ENCODE measurements at regions not wholly inside any gene's neighbourhood (a gene's known extent, or its start where the extent isn't known, plus 50 kb on each side); places are given as distances from the start of the nearest gene placed in this dataset.

GRCh38 chr2:54373855-54374254, 82.3 kb upstream of the SPTBN1 start (continued):
- TF ChIP-seq, protein P1, sequence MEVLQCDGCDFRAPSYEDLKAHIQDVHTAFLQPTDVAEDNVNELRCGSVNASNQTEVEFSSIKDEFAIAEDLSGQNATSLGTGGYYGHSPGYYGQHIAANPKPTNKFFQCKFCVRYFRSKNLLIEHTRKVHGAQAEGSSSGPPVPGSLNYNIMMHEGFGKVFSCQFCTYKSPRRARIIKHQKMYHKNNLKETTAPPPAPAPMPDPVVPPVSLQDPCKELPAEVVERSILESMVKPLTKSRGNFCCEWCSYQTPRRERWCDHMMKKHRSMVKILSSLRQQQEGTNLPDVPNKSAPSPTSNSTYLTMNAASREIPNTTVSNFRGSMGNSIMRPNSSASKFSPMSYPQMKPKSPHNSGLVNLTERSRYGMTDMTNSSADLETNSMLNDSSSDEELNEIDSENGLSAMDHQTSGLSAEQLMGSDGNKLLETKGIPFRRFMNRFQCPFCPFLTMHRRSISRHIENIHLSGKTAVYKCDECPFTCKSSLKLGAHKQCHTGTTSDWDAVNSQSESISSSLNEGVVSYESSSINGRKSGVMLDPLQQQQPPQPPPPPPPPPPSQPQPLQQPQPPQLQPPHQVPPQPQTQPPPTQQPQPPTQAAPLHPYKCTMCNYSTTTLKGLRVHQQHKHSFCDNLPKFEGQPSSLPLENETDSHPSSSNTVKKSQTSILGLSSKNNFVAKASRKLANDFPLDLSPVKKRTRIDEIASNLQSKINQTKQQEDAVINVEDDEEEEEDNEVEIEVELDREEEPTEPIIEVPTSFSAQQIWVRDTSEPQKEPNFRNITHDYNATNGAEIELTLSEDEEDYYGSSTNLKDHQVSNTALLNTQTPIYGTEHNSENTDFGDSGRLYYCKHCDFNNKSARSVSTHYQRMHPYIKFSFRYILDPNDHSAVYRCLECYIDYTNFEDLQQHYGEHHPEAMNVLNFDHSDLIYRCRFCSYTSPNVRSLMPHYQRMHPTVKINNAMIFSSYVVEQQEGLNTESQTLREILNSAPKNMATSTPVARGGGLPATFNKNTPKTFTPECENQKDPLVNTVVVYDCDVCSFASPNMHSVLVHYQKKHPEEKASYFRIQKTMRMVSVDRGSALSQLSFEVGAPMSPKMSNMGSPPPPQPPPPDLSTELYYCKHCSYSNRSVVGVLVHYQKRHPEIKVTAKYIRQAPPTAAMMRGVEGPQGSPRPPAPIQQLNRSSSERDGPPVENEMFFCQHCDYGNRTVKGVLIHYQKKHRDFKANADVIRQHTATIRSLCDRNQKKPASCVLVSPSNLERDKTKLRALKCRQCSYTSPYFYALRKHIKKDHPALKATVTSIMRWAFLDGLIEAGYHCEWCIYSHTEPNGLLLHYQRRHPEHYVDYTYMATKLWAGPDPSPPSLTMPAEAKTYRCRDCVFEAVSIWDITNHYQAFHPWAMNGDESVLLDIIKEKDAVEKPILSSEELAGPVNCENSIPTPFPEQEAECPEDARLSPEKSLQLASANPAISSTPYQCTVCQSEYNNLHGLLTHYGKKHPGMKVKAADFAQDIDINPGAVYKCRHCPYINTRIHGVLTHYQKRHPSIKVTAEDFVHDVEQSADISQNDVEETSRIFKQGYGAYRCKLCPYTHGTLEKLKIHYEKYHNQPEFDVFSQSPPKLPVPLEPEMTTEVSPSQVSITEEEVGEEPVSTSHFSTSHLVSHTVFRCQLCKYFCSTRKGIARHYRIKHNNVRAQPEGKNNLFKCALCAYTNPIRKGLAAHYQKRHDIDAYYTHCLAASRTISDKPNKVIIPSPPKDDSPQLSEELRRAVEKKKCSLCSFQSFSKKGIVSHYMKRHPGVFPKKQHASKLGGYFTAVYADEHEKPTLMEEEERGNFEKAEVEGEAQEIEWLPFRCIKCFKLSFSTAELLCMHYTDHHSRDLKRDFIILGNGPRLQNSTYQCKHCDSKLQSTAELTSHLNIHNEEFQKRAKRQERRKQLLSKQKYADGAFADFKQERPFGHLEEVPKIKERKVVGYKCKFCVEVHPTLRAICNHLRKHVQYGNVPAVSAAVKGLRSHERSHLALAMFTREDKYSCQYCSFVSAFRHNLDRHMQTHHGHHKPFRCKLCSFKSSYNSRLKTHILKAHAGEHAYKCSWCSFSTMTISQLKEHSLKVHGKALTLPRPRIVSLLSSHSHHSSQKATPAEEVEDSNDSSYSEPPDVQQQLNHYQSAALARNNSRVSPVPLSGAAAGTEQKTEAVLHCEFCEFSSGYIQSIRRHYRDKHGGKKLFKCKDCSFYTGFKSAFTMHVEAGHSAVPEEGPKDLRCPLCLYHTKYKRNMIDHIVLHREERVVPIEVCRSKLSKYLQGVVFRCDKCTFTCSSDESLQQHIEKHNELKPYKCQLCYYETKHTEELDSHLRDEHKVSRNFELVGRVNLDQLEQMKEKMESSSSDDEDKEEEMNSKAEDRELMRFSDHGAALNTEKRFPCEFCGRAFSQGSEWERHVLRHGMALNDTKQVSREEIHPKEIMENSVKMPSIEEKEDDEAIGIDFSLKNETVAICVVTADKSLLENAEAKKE (CRISPR knock-in tag; IDR thresholded peaks at IDR 0.05) = no peak
- no peak for TF ChIP-seq STAT1 (IDR thresholded peaks at IDR 0.05; ENCODE audit: unreplicated experiment)
- TF ChIP-seq, protein P2, sequence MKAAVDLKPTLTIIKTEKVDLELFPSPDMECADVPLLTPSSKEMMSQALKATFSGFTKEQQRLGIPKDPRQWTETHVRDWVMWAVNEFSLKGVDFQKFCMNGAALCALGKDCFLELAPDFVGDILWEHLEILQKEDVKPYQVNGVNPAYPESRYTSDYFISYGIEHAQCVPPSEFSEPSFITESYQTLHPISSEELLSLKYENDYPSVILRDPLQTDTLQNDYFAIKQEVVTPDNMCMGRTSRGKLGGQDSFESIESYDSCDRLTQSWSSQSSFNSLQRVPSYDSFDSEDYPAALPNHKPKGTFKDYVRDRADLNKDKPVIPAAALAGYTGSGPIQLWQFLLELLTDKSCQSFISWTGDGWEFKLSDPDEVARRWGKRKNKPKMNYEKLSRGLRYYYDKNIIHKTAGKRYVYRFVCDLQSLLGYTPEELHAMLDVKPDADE (IDR thresholded peaks at IDR 0.05) = no peak
- TF ChIP-seq ZNF114 (CRISPR knock-in tag; IDR thresholded peaks at IDR 0.05) = no peak
- TF ChIP-seq, protein P3, sequence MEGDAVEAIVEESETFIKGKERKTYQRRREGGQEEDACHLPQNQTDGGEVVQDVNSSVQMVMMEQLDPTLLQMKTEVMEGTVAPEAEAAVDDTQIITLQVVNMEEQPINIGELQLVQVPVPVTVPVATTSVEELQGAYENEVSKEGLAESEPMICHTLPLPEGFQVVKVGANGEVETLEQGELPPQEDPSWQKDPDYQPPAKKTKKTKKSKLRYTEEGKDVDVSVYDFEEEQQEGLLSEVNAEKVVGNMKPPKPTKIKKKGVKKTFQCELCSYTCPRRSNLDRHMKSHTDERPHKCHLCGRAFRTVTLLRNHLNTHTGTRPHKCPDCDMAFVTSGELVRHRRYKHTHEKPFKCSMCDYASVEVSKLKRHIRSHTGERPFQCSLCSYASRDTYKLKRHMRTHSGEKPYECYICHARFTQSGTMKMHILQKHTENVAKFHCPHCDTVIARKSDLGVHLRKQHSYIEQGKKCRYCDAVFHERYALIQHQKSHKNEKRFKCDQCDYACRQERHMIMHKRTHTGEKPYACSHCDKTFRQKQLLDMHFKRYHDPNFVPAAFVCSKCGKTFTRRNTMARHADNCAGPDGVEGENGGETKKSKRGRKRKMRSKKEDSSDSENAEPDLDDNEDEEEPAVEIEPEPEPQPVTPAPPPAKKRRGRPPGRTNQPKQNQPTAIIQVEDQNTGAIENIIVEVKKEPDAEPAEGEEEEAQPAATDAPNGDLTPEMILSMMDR (conservative IDR thresholded peaks at IDR 0.05; ENCODE audit: low read depth in 2 of 2) = no peak
